Transverse colon (tissue), 4 donors: ENCODE measurements at regions not wholly inside any gene's neighbourhood (a gene's known extent, or its start where the extent isn't known, plus 50 kb on each side); places are given as distances from the start of the nearest gene placed in this dataset.

Source experiments
- EP300 ChIP-seq: sonication (generic); formaldehyde crosslinking; IDR thresholded peaks from one replicate; pipeline ENCODE4 v1.6.1; 2017; ENCODE audit warnings: antibody characterized with exemption, low read depth
- POLR2A ChIP-seq: fragments of 450-650 bp; IDR thresholded peaks from one replicate; pipeline ENCODE4 v1.6.1; 2016; ENCODE audit warnings: antibody characterized with exemption, mild to moderate bottlenecking, moderate library complexity
- POLR2AphosphoS5 ChIP-seq, 3 donors: sonication (generic); formaldehyde crosslinking; IDR thresholded peaks; one replicate each; pipeline ENCODE4 v1.6.1; 2016; ENCODE audit warnings: antibody characterized with exemption in 3 of 3
- TF ChIP-seq, protein P1 (sequence below), 5 experiments: fragments of 200-600 bp in 3 of 5; fragments of 450-650 bp in 2 of 5; sonication (generic) in 3 of 5; IDR thresholded peaks; 1 replicate in 2 of 5; 2 replicates in 3 of 5; pipeline ENCODE4 v1.5.1; 2016 to 2017; ENCODE audit warnings: antibody characterized with exemption in 5 of 5, inconsistent platforms in 3 of 5, mild to moderate bottlenecking in 2 of 5, moderate library complexity in 1 of 5

DNA sequence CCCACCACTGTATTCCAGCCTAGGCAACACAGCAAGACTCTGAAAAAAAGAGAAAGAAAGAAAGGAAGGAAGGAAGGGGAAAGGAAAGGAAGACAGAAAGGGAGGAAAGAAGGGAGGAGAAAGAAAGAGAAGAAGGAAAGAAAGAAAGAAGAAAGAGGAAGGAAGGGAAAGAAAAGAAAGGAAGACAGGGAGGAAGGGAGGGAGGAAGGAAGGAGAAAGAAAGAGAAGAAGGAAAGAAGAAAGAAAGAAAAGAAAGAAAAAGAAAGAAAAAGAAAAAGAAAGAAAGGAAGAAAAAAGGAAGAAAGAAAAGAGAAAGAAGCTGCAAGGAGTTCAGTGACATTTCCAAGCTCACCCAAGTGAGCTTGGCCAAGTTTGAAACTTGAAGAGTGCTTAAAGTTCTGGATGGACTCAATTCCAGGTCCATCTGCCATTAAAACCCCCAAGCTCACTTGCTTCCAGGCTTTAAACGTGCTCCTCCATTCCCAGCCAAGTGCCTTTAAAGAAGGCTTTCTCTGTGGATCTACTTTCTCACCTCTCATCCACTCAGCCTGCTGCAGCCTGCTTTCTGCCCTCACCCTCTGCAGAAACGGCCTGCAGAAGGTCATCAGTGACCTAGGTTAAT lies 101.5 kb downstream of the VCPKMT start:
- TF ChIP-seq POLR2AphosphoS5 (IDR thresholded peaks at IDR 0.05) (no peak), POLR2A (no peak), EP300 (no peak)
- TF ChIP-seq, protein P1, sequence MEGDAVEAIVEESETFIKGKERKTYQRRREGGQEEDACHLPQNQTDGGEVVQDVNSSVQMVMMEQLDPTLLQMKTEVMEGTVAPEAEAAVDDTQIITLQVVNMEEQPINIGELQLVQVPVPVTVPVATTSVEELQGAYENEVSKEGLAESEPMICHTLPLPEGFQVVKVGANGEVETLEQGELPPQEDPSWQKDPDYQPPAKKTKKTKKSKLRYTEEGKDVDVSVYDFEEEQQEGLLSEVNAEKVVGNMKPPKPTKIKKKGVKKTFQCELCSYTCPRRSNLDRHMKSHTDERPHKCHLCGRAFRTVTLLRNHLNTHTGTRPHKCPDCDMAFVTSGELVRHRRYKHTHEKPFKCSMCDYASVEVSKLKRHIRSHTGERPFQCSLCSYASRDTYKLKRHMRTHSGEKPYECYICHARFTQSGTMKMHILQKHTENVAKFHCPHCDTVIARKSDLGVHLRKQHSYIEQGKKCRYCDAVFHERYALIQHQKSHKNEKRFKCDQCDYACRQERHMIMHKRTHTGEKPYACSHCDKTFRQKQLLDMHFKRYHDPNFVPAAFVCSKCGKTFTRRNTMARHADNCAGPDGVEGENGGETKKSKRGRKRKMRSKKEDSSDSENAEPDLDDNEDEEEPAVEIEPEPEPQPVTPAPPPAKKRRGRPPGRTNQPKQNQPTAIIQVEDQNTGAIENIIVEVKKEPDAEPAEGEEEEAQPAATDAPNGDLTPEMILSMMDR (IDR thresholded peaks at IDR 0.05), result no peak
